Cardiac fibroblast (primary cell): ENCODE measurements at regions not wholly inside any gene's neighbourhood (a gene's known extent, or its start where the extent isn't known, plus 50 kb on each side); places are given as distances from the start of the nearest gene placed in this dataset.

Experiments
- DNase-seq, 2 donors: peaks; one replicate each; pipeline versions ENCODE4 v3.0.0 to v3.0.0-alpha.2; 2010; ENCODE audit warnings: low read depth in 2 of 2
- H3K4me3 ChIP-seq, 2 donors: replicated peaks in 1 of 2; 1 replicate in 1 of 2; 2 replicates in 1 of 2; pipeline ENCODE4 v1.5.1; 2011; ENCODE audit warnings: low read depth in 2 of 2, low read length in 2 of 2, mild to moderate bottlenecking in 2 of 2, moderate library complexity in 1 of 2
- CTCF ChIP-seq: IDR thresholded peaks from one replicate; pipeline ENCODE4 v1.5.1; 2011; ENCODE audit warnings: low read depth, mild to moderate bottlenecking, low read length, inconsistent platforms

- peak; percentile 1 to 28 for DNase-seq
- H3K4me3 ChIP-seq, result no peak overlapping the region
- TF ChIP-seq CTCF, result no peak
Measured at GRCh38 chr1:189606795-189607476, 870.7 kb downstream of the BRINP3 start.

- no peak overlapping the region for H3K4me3 ChIP-seq
- no peak for TF ChIP-seq CTCF
- DNase-seq, result no peak
Measured at GRCh38 chr1:189607477-189608096, 870.1 kb downstream of the BRINP3 start.

GRCh38 chr1:189609167-189609566, 868.5 kb downstream of the BRINP3 start:
- no peak for DNase-seq

GRCh38 chr1:189616893-189617292, 860.8 kb downstream of the BRINP3 start:
- DNase-seq, result peak; percentile 0 to 56
- H3K4me3 ChIP-seq, result no peak overlapping the region
- no peak for TF ChIP-seq CTCF

More at GRCh38 chr1:189609167-189609566, 868.5 kb downstream of the BRINP3 start:
- no peak overlapping the region for H3K4me3 ChIP-seq
- TF ChIP-seq CTCF, result no peak

- peak; percentile 67 to 72 for DNase-seq
- H3K4me3 ChIP-seq, result no peak overlapping the region
- TF ChIP-seq CTCF, result no peak
Measured at GRCh38 chr1:189619682-189620332, 857.9 kb downstream of the BRINP3 start.

GRCh38 chr1:189620471-189620870, 857.2 kb downstream of the BRINP3 start:
- H3K4me3 ChIP-seq, result no peak overlapping the region
- DNase-seq, result no peak
- no peak for TF ChIP-seq CTCF
